Immature natural killer cell (primary cell): ENCODE measurements at regions not wholly inside any gene's neighbourhood (a gene's known extent, or its start where the extent isn't known, plus 50 kb on each side); places are given as distances from the start of the nearest gene placed in this dataset.
A peak's percentile ranks its signal among the peaks of the same experiment; 100 is the strongest.

Experiments
- DNase-seq, 3 donors: peaks; one replicate each; pipeline ENCODE4 v3.0.0; 2022; ENCODE audit warnings: mixed read lengths in 1 of 3
- H3K27ac Mint-ChIP-seq, 6 donors: one replicate each; pipeline ENCODE4 v1.8.0; 2020; ENCODE audit warnings: mixed read lengths in 6 of 6, mild to moderate bottlenecking in 5 of 6, inconsistent platforms in 4 of 6, moderate library complexity in 3 of 6
- H3K27me3 Mint-ChIP-seq, 3 donors: one replicate each; pipeline ENCODE4 v1.8.0; 2020 to 2021; ENCODE audit warnings: low read depth in 3 of 3, mild to moderate bottlenecking in 3 of 3, mixed read lengths in 3 of 3, moderate library complexity in 3 of 3, inconsistent platforms in 1 of 3
- H3K36me3 Mint-ChIP-seq, 3 donors: one replicate each; pipeline ENCODE4 v1.8.0; 2020; ENCODE audit warnings: mixed read lengths in 3 of 3, inconsistent platforms in 2 of 3, mild to moderate bottlenecking in 2 of 3
- H3K4me1 Mint-ChIP-seq, 2 donors: one replicate each; pipeline ENCODE4 v1.8.0; 2020; ENCODE audit warnings: inconsistent platforms in 2 of 2, mild to moderate bottlenecking in 2 of 2, mixed read lengths in 2 of 2, moderate library complexity in 1 of 2
- H3K4me3 Mint-ChIP-seq, 5 donors: one replicate each; pipeline ENCODE4 v1.8.0; 2020; ENCODE audit warnings: mild to moderate bottlenecking in 5 of 5, mixed read lengths in 5 of 5, inconsistent platforms in 3 of 5, moderate library complexity in 3 of 5
- H3K9me3 Mint-ChIP-seq, 6 donors: one replicate each; pipeline ENCODE4 v1.8.0; 2020; ENCODE audit warnings: mild to moderate bottlenecking in 6 of 6, mixed read lengths in 6 of 6, inconsistent platforms in 4 of 6, moderate library complexity in 3 of 6

DNA sequence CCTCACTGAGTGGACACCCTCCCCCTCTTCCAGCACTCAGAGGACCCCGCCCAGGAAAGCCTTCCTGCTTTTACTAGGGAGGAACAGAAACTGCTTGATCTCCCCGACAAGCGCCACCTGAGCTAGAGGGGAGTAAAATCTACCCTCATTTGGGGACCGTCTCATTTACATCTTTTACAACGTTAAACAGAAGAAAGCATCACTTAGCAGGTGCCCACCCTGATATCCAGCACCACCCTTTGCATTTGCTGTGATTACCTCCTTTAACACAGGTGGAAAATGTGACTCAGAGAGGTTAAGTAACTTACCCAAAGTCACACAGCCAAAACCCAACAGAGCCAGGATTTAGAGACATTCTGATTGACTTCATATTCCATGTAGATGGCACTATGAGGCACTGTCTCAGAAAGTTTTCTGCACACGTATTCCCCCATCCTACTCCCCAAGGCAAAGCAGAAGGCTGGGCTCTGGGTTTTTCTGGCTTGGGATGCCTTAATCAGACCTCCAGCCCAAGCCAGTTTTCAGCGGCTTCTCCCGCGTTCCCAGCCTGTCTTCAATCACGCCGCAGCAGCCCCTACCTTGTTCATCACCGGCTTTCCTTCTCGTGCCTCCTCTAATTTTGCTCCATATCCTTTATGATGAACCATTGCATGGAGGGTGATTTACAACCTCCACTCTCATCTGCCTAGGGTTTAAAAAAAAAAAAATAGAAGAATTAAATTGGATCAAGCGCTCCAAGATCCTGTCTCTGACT lies 314.6 kb upstream of the PROK2 start:
- H3K36me3 Mint-ChIP-seq = no peaks in the 10 kb centered on the region
- peaks cover 5 to 15% (median 11%) of the 10 kb centered on the region in 3 donors for H3K27me3 Mint-ChIP-seq
- H3K9me3 Mint-ChIP-seq = no peaks in the 10 kb centered on the region
- H3K4me1 Mint-ChIP-seq = peaks cover 17 to 24% of the 10 kb centered on the region in 2 donors
- peak overlapping the region in 2 of 6 donors; percentile 8 to 80 for H3K27ac Mint-ChIP-seq
- H3K4me3 Mint-ChIP-seq = peak overlapping the region; percentile 21 to 77 (median 32)
- no peak for DNase-seq

DNA sequence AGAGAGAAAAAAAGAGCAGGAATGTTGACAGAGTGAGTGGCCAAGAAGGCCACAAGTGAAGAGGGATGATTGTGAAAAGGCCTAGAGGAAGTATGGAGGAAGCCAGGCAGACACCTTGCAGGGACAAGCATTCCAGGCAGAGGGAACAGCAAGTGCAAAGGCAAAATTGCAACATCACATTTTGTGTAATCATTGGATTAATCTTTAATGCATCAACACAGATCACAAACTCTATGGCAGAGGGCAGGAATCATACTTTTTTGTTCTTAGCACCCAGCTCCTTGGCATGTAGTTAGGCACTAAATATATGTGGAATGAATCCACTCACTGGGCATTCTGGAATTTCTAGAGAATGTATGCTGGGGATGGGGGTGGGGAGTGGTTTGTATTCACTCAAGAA lies 312.1 kb upstream of the PROK2 start:
- DNase-seq = no peak
- Mint-ChIP-seq H3K4me1 (peaks cover 17 to 24% of the 10 kb centered on the region in 2 donors), H3K36me3 (no peaks in the 10 kb centered on the region), H3K4me3 (no peak overlapping the region), H3K27ac (no peak overlapping the region), H3K27me3 (peaks cover 0 to 15% (median 13%) of the 10 kb centered on the region in 3 donors), H3K9me3 (no peaks in the 10 kb centered on the region)

DNA sequence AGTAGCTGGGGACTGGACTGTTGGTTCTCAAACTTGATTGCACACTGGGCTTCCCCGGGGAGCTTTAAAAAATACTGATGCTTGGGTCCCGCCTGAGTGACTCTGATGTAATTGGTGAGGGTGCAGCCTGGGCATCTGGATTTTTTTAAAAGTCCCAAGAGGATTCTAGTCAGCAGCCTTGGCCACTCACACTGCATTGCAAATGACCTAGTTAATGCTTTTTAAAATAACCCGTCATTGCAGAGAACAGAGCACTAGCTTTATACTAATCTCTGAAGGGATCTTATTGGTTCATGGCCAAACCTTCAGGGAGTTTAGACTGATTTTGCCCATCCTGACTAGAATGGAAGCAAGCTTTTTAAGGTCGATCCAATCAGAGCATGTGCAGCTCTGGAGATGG lies 310.6 kb upstream of the PROK2 start:
- Mint-ChIP-seq H3K4me1 (peaks cover 7 to 12% of the 10 kb centered on the region in 2 donors), H3K36me3 (no peaks in the 10 kb centered on the region), H3K9me3 (no peaks in the 10 kb centered on the region), H3K27ac (no peak overlapping the region), H3K4me3 (no peak overlapping the region), H3K27me3 (peaks cover 0 to 10% (median 7%) of the 10 kb centered on the region in 3 donors)
- no peak for DNase-seq

DNA sequence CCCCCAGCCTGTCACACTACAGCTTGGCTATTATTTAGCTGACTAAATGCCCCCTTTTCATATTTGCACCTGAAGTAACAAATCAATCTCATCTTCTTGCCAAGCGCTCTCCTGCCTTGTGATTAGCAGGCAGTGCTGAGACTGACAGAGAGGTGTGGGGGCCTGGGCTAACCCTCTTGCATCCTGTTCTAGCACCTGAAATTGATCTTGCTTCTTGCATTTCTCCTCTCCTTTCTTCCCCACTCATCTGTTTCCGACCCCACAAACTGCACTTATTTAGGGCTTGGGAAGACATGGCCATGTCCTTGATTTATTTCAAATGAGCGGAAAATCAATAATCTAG lies 309.0 kb upstream of the PROK2 start:
- H3K4me1 Mint-ChIP-seq = no peaks in the 10 kb centered on the region
- no peak overlapping the region for H3K27ac Mint-ChIP-seq
- H3K27me3 Mint-ChIP-seq = peaks cover 0 to 11% (median 4%) of the 10 kb centered on the region in 3 donors
- H3K4me3 Mint-ChIP-seq = no peak overlapping the region
- H3K9me3 Mint-ChIP-seq = no peaks in the 10 kb centered on the region
- no peaks in the 10 kb centered on the region for H3K36me3 Mint-ChIP-seq
- DNase-seq = no peak

DNA sequence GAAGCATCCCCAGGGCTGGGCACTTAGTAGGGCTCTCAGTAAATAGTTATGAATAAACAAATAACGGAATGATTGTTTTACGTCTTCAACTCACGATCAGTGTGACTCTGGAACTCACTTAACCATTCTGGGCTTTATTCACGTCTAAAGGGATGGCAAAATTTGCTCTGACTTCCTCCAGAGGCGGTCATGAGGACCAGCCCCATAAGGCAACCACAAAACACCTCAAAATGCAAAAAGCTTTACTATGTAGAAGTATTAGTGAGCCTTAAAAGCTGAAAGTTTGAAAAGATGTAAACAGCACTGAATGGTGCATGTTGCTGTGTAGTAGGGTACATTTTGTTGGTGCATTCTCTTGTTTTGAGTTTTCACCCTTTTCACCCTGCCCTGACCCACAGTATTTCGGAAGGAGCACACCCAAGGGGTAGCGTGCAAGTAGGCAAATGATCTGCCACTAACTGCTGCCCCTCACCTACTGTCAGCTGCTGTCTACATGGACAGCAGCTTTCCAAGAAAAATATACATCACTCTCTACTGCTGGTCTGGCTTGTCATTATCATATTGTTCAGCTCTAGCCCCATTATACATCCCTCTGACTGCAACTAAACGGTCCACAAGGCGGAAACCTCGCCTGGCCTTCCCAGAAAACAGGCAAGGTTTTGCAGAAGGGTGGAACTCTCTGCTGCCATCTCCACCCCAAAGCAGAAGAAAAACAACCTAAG lies 308.5 kb upstream of the PROK2 start:
- no peak for DNase-seq
- no peak overlapping the region for H3K27ac Mint-ChIP-seq
- peaks cover 0 to 9% (median 4%) of the 10 kb centered on the region in 3 donors for H3K27me3 Mint-ChIP-seq
- H3K4me1 Mint-ChIP-seq = no peaks in the 10 kb centered on the region
- no peak overlapping the region for H3K4me3 Mint-ChIP-seq
- no peaks in the 10 kb centered on the region for H3K9me3 Mint-ChIP-seq
- H3K36me3 Mint-ChIP-seq = no peaks in the 10 kb centered on the region

DNA sequence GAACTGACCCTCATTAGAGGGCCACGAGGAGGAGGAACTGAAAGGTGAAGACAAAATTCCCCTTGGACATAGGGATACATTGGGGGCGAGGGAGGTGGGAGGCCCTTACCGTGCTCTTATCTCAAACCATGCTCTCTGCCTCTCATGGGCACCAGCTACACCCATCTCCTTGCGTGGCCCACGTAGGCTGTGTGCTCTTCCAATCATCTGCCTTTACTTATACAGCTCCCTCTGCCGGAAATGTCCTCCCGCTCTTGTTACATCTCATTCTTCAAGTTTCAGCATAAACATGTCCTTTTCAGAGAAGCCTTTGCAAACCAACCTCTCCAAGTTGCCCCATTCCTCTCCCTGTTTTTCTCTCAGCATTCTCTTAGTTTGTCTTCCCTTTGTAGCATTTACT lies 307.8 kb upstream of the PROK2 start:
- Mint-ChIP-seq H3K27ac (no peak overlapping the region), H3K36me3 (no peaks in the 10 kb centered on the region), H3K9me3 (no peaks in the 10 kb centered on the region), H3K4me1 (no peaks in the 10 kb centered on the region), H3K4me3 (no peak overlapping the region), H3K27me3 (peaks cover 0 to 7% (median 4%) of the 10 kb centered on the region in 3 donors)
- no peak for DNase-seq

DNA sequence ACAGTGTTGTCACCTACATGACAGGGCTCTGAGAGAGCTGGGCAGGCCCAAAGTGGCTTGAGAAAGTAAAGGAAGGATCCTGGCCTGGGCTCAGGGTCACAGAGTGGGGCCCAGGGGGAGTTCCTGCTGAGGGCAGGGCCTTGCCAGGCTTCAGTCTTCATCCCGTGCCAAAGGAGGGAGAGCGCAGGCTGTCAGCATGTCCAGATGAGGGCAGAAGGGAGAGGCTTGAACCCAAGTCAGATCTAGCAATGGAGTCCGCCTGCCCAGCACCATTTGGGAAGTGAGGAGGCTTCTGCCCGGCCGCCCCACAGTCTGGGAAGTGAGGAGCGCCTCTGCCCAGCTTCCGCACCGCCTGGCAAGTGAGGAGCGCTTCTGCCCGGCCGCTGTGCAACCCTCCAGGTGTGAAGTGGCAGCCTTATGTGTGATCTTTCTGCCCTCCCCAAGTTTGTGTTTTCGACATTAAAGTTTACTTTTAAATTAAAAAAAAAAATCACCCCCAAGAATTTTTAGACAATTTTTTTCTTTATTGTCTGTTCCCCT lies 303.6 kb upstream of the PROK2 start:
- no peak overlapping the region for H3K27ac Mint-ChIP-seq
- no peaks in the 10 kb centered on the region for H3K36me3 Mint-ChIP-seq
- no peak for DNase-seq
- H3K9me3 Mint-ChIP-seq = no peaks in the 10 kb centered on the region
- H3K4me1 Mint-ChIP-seq = peaks cover under 1 to 2% of the 10 kb centered on the region in 2 donors
- H3K4me3 Mint-ChIP-seq = no peak overlapping the region
- peaks cover 0 to 1% (median 0%) of the 10 kb centered on the region in 3 donors for H3K27me3 Mint-ChIP-seq

DNA sequence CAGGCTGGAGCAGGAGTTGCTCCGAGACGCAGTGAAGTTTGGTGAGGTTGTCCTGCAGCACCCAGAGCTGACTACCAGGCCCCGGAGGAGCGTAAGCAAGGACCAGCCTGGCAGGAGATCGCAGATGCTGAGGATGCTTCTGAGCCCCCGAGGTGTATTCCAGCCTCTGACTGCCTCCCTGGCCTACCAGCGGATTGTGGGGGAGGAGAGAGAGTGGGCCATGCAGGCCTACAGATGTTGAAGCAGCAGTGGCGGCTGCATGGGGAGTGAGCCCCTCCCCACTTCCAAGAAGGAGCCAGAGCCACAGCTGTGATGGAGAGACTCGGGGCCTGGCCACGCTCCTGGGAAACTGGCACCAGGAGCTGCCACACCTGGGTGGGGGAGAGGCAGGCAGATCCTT lies 302.5 kb upstream of the PROK2 start:
- no peak overlapping the region for H3K4me3 Mint-ChIP-seq
- no peak for DNase-seq
- H3K4me1 Mint-ChIP-seq = peaks cover 9 to 14% of the 10 kb centered on the region in 2 donors
- H3K27me3 Mint-ChIP-seq = peaks cover 0 to 1% (median 0%) of the 10 kb centered on the region in 3 donors
- H3K9me3 Mint-ChIP-seq = no peaks in the 10 kb centered on the region
- no peak overlapping the region for H3K27ac Mint-ChIP-seq
- no peaks in the 10 kb centered on the region for H3K36me3 Mint-ChIP-seq

DNA sequence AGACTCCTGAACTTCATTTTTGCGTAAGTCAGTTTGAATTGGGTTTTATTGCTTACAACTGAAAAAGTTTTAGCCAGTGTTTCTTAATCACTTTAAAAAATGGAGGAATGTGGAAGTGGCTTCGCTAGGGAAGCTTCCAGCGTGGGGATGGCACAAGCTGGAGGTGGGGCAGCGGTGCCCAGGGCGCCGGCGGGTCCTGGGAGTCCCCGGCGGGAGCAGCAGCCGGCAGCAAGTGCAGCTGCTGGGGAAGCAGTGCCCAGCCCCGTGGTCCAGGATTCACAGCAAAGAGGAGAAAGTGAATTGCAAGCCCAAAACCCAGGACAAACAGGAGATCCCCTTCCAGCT lies 301.8 kb upstream of the PROK2 start:
- H3K4me3 Mint-ChIP-seq = no peak overlapping the region
- DNase-seq = no peak
- H3K27me3 Mint-ChIP-seq = peaks cover 0 to 1% (median 0%) of the 10 kb centered on the region in 3 donors
- H3K4me1 Mint-ChIP-seq = peaks cover 13 to 19% of the 10 kb centered on the region in 2 donors
- H3K9me3 Mint-ChIP-seq = no peaks in the 10 kb centered on the region
- no peak overlapping the region for H3K27ac Mint-ChIP-seq
- H3K36me3 Mint-ChIP-seq = no peaks in the 10 kb centered on the region

DNA sequence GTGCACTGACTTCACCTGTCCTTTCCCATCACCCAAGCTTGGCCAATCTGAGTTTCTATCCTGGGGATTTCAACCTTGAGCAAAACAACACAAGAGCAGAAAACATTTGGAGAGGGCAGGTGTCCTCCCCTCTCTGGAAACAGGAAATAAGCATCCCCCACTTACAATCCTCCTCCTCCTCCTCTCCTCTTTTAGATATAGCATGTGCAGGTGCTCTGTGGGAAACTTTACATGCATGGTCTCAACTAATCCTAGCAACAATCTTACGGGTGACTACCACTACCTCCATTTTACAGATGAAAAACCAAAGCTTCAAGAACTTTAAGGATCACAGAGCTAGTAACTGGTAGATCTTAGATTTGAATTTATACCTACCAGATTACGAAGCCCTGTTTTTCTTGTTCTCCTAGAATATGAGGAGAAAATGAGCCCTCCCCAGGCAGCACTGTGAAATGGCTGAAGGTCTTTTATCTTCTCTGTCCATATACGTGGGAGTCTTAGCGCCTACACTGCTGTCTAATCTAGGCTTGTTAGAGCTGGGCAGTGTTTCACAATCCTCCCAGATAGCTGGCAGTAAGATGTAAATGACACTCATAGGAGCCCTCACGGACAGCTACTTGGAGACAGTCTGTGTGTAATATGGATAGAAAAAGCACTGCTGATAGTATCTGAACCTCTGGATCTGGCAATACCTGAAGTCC lies 301.2 kb upstream of the PROK2 start:
- Mint-ChIP-seq H3K27me3 (peaks cover 0 to 1% (median 0%) of the 10 kb centered on the region in 3 donors), H3K36me3 (no peaks in the 10 kb centered on the region), H3K9me3 (no peaks in the 10 kb centered on the region), H3K4me3 (no peak overlapping the region), H3K4me1 (peaks cover 13 to 19% of the 10 kb centered on the region in 2 donors), H3K27ac (no peak overlapping the region)
- DNase-seq = no peak

DNA sequence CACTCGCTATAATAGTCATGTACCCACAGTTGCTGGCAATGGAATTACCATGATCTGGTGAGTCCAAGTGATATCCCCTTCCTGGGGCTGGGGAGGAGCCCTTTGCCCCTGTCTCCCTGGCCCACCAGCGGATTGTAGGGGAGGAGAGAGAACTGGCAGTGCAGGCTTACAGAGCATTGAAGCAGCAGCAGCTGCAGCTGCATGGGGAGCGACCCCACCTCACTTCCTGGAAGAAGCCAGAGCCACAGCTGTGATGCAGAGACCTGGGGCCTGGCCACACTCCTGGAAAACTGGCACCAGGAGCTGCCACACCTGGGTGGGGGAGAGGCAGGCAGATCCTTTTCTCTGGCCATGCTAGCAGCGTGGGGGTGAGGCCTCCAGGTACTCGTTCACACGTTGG lies 300.1 kb upstream of the PROK2 start:
- no peak for DNase-seq
- H3K27ac Mint-ChIP-seq = no peak overlapping the region

DNA sequence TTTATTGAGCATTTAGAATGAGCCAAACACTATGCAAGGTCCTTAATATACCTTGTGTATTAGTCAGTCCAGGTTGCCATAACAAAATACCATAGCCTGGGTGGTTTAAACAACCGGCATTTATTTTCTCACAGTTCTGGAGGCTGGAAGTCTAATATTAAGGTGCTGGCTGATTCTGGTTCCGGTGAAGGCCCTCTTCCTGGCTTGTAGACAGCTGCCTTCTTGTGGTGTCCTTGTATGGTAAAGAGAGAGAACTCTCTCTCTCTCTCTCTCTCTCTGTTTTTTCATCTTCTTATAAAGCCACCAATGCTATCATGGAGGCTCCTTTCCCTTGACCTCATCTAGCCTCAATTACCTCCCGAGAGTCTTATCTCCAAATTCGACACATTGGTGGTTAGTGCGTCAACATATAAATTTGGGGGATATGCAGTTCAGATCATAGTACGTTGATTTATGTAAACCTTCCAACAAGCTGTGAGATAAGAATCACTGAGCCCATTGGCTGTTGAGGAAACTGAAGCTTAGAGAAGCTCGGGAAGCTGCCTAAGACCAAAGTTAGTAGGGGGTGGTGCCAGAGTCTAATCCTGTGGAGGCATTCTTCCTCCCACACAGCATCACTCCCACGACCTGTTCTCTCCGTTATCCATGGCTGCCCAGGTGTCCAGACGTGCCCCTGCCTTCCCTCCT lies 298.0 kb upstream of the PROK2 start:
- H3K4me1 Mint-ChIP-seq = peaks cover 26 to 34% of the 10 kb centered on the region in 2 donors
- H3K9me3 Mint-ChIP-seq = no peaks in the 10 kb centered on the region
- no peak for DNase-seq
- no peaks in the 10 kb centered on the region for H3K36me3 Mint-ChIP-seq
- peak overlapping the region in 2 of 6 donors; percentile 19 to 65 for H3K27ac Mint-ChIP-seq
- H3K4me3 Mint-ChIP-seq = peak overlapping the region in 1 of 5 donors; percentile 40
- H3K27me3 Mint-ChIP-seq = peaks cover 0 to 3% (median 0%) of the 10 kb centered on the region in 3 donors

More for the DNA sequence above, 300.1 kb upstream of the PROK2 start:
- H3K4me1 Mint-ChIP-seq = peaks cover 13 to 19% of the 10 kb centered on the region in 2 donors
- peaks cover 0 to 3% (median 0%) of the 10 kb centered on the region in 3 donors for H3K27me3 Mint-ChIP-seq
- no peaks in the 10 kb centered on the region for H3K9me3 Mint-ChIP-seq
- H3K4me3 Mint-ChIP-seq = no peak overlapping the region
- H3K36me3 Mint-ChIP-seq = no peaks in the 10 kb centered on the region

DNA sequence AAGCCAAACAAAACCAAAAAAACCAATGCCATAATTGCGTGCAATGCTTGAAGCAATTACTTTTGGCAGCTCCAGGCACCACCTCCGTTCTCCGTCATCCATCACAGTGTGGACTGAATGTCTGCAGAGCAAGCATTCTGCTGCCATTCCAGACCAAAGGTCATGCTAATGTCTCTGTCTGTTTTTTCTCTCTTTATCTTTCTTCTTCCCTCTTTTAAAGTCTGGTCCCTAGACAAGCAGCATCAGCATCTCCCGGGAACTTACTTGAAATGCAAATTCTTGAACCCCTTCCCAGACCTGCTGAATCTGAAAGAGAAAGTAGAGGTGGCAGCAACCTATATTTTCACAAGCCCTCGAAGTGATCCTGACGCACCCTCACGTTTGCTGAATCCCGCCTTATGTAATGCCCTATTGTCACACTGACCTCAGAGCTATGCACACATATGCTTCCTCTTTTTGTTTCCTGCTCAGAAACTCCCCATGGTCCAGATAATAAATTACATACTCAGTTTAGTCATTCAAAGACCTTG lies 297.3 kb upstream of the PROK2 start:
- H3K4me1 Mint-ChIP-seq = peaks cover 28 to 40% of the 10 kb centered on the region in 2 donors
- no peaks in the 10 kb centered on the region for H3K36me3 Mint-ChIP-seq
- no peak for DNase-seq
- peak overlapping the region in 1 of 5 donors; percentile 40 for H3K4me3 Mint-ChIP-seq
- H3K27me3 Mint-ChIP-seq = peaks cover 0 to 3% (median 0%) of the 10 kb centered on the region in 3 donors
- H3K27ac Mint-ChIP-seq = peak overlapping the region in 2 of 6 donors; percentile 7 to 62
- peaks cover 0 to 2% (median 0%) of the 10 kb centered on the region in 6 donors for H3K9me3 Mint-ChIP-seq
